Transverse colon (tissue), 4 donors: ENCODE measurements at regions not wholly inside any gene's neighbourhood (a gene's known extent, or its start where the extent isn't known, plus 50 kb on each side); places are given as distances from the start of the nearest gene placed in this dataset.

Source experiments
- DNase-seq: peaks from one replicate; pipeline ENCODE4 v3.0.0-alpha.2; 2019
- H3K27ac ChIP-seq, 4 donors: fragments of 200-600 bp; sonication (generic); 2 replicates each; pipeline ENCODE4 v1.5.1; 2016 to 2018; ENCODE audit warnings: inconsistent platforms in 4 of 4
- H3K27me3 ChIP-seq: fragments of 200-600 bp; sonication (generic); 2 replicates; pipeline ENCODE4 v1.5.1; 2017; ENCODE audit warnings: inconsistent platforms
- H3K36me3 ChIP-seq, 4 donors: fragments of 200-600 bp; sonication (generic); 2 replicates each; pipeline ENCODE4 v1.5.1; 2017 to 2019; ENCODE audit warnings: inconsistent platforms in 4 of 4
- H3K4me1 ChIP-seq, 4 donors: fragments of 200-600 bp; sonication (generic); 2 replicates each; pipeline ENCODE4 v1.5.1; 2017 to 2020; ENCODE audit warnings: inconsistent platforms in 4 of 4
- H3K4me3 ChIP-seq, 4 donors: fragments of 200-600 bp; sonication (generic); 1 replicate in 1 of 4; 2 replicates in 3 of 4; pipeline versions ENCODE4 v1.5.1 to v1.6.1; 2017 to 2019; ENCODE audit warnings: inconsistent platforms in 4 of 4
- H3K9me3 ChIP-seq, 2 donors: fragments of 200-600 bp; sonication (generic); 2 replicates each; pipeline ENCODE4 v1.5.1; 2017 to 2019; ENCODE audit warnings: inconsistent platforms in 2 of 2
- CTCF ChIP-seq, 5 experiments: fragments of 200-600 bp in 3 of 5; fragments of 450-650 bp in 2 of 5; sonication (generic) in 3 of 5; IDR thresholded peaks; 1 replicate in 2 of 5; 2 replicates in 3 of 5; pipeline ENCODE4 v1.5.1; 2016 to 2017; ENCODE audit warnings: antibody characterized with exemption in 5 of 5, inconsistent platforms in 3 of 5, mild to moderate bottlenecking in 2 of 5, moderate library complexity in 1 of 5
- EP300 ChIP-seq: sonication (generic); formaldehyde crosslinking; IDR thresholded peaks from one replicate; pipeline ENCODE4 v1.6.1; 2017; ENCODE audit warnings: antibody characterized with exemption, low read depth
- POLR2A ChIP-seq: fragments of 450-650 bp; IDR thresholded peaks from one replicate; pipeline ENCODE4 v1.6.1; 2016; ENCODE audit warnings: antibody characterized with exemption, mild to moderate bottlenecking, moderate library complexity
- POLR2AphosphoS5 ChIP-seq, 3 donors: sonication (generic); formaldehyde crosslinking; IDR thresholded peaks; one replicate each; pipeline ENCODE4 v1.6.1; 2016; ENCODE audit warnings: antibody characterized with exemption in 3 of 3
- WGBS, 2 donors: methylation state at CpG; one replicate each; pipeline ENCODE4 v1.1.5; 2018; ENCODE audit warnings: low coverage in 1 of 2; 5-methylcytosine and 5-hydroxymethylcytosine counted together
- in situ Hi-C, 4 donors: fragments of 200-750 bp; cut with MboI; loops; one replicate each; pipeline versions ENCODE4 v1.15.0 to v1.15.1; 2017; ENCODE audit warnings: low sequenced_read_pairs in 3 of 4, low pct_ligation_motif_present in 1 of 4, low pct_unique_long_range_greater_than_20kb in 1 of 4
- intact Hi-C: fragments of 100-400 bp; cut with DNase I; formaldehyde crosslinking; loops from one replicate; pipeline ENCODE4 v1.15.1; 2023; ENCODE audit warnings: low total_unique reads
- small RNA-seq, 4 donors: library from RNA; depleted of rRNA; stranded (forward); fragments of <200 nt; gene quantifications; one replicate each; pipeline ENCODE3, GENCODE V24; 2016

GRCh38 chr16:48441106-48441505 is 55.9 kb upstream of the SIAH1 start:
- H3K27ac ChIP-seq = no peak overlapping the region
- DNase-seq = no peak
- in situ Hi-C loops = no loop called here
- WGBS, 2 donors = 86 to 88% methylated on average over 5 to 6 of the region's 6 CpGs
- TF ChIP-seq CTCF (IDR thresholded peaks at IDR 0.05) (no peak), POLR2AphosphoS5 (IDR thresholded peaks at IDR 0.05) (no peak)
- peaks cover 0 to 9% (median 3%) of the 10 kb centered on the region in 4 donors for H3K4me1 ChIP-seq
- no peaks in the 10 kb centered on the region for H3K36me3 ChIP-seq
- H3K9me3 ChIP-seq = no peaks in the 10 kb centered on the region
- intact Hi-C loops = no loop called here
- H3K27me3 ChIP-seq = no peaks in the 10 kb centered on the region
- no peak overlapping the region for H3K4me3 ChIP-seq

- H3K9me3 ChIP-seq = no peaks in the 10 kb centered on the region
- H3K27me3 ChIP-seq = no peaks in the 10 kb centered on the region
- no peak for DNase-seq
- no peaks in the 10 kb centered on the region for H3K36me3 ChIP-seq
- no peak overlapping the region for H3K27ac ChIP-seq
- H3K4me1 ChIP-seq = peaks cover 0 to 3% (median 0%) of the 10 kb centered on the region in 4 donors
- intact Hi-C loops = no loop called here
- no peak for TF ChIP-seq POLR2A
- TF ChIP-seq POLR2AphosphoS5 (IDR thresholded peaks at IDR 0.05) = no peak
- TF ChIP-seq CTCF (IDR thresholded peaks at IDR 0.05) = no peak
- TF ChIP-seq EP300 = no peak
- WGBS, 2 donors = 62 to 75% methylated on average over 1 to 5 of the region's 5 CpGs
- no peak overlapping the region for H3K4me3 ChIP-seq
- in situ Hi-C loops = no loop called here
Measured at GRCh38 chr16:48438414-48438813, 53.2 kb upstream of the SIAH1 start.

GRCh38 chr16:48435906-48436305 is 50.7 kb upstream of the SIAH1 start:
- in situ Hi-C loops (no loop called here), intact Hi-C loops (no loop called here)
- Histone ChIP-seq H3K27me3 (no peaks in the 10 kb centered on the region), H3K4me1 (peaks cover 0 to 11% (median 0%) of the 10 kb centered on the region in 4 donors), H3K4me3 (no peak overlapping the region), H3K9me3 (no peaks in the 10 kb centered on the region), H3K27ac (no peak overlapping the region), H3K36me3 (no peaks in the 10 kb centered on the region)
- TF ChIP-seq CTCF (IDR thresholded peaks at IDR 0.05) (no peak), POLR2AphosphoS5 (IDR thresholded peaks at IDR 0.05) (no peak)
- 84 to 100% methylated on average over 3 to 6 of the region's 6 CpGs for WGBS, 2 donors
- DNase-seq = no peak

GRCh38 chr16:48435318-48435680 is 50.1 kb upstream of the SIAH1 start:
- no peaks in the 10 kb centered on the region for H3K36me3 ChIP-seq
- in situ Hi-C loops (no loop called here), intact Hi-C loops (no loop called here)
- no peak overlapping the region for H3K4me3 ChIP-seq
- H3K9me3 ChIP-seq = no peaks in the 10 kb centered on the region
- TF ChIP-seq POLR2A = no peak
- TF ChIP-seq POLR2AphosphoS5 (IDR thresholded peaks at IDR 0.05) = no peak
- TF ChIP-seq EP300 = no peak
- TF ChIP-seq CTCF (IDR thresholded peaks at IDR 0.05) = no peak
- no peak for DNase-seq
- H3K27ac ChIP-seq = no peak overlapping the region
- no peaks in the 10 kb centered on the region for H3K27me3 ChIP-seq
- 79 to 100% methylated on average over 1 to 7 of the region's 7 CpGs for WGBS, 2 donors
- peaks cover 0 to 11% (median 0%) of the 10 kb centered on the region in 4 donors for H3K4me1 ChIP-seq

Small RNA genes lying in the stretch of these regions (small RNA-seq; reads per million reads assigned to genes)
- 0 reads per million in 4 donors for gene AC026470.1
